Neural crest cell (in vitro differentiated cells): ENCODE measurements at regions not wholly inside any gene's neighbourhood (a gene's known extent, or its start where the extent isn't known, plus 50 kb on each side); places are given as distances from the start of the nearest gene placed in this dataset.

Experiments
- DNase-seq: peaks from one replicate; pipeline ENCODE4 v3.0.0; 2021; ENCODE audit warnings: low read depth, mixed read lengths, low spot score
- H3K27ac Mint-ChIP-seq: one replicate; pipeline ENCODE4 v1.8.0; 2021; ENCODE audit warnings: mild to moderate bottlenecking, mixed read lengths; ENCODE audit not compliant: unreplicated experiment
- H3K27me3 Mint-ChIP-seq: 2 replicates; pipeline ENCODE4 v1.8.0; 2021; ENCODE audit warnings: low read depth, mild to moderate bottlenecking, mixed read lengths
- H3K36me3 Mint-ChIP-seq: 2 replicates; pipeline ENCODE4 v1.8.0; 2021; ENCODE audit warnings: low read depth, mild to moderate bottlenecking, mixed read lengths
- H3K4me1 Mint-ChIP-seq: 2 replicates; pipeline ENCODE4 v1.8.0; 2021; ENCODE audit warnings: mixed read lengths
- H3K4me3 Mint-ChIP-seq: one replicate; pipeline ENCODE4 v1.8.0; 2021; ENCODE audit warnings: mild to moderate bottlenecking, mixed read lengths
- H3K9me3 Mint-ChIP-seq: 2 replicates; pipeline ENCODE4 v1.8.0; 2021; ENCODE audit warnings: mixed read lengths
- CTCF ChIP-seq: fragments of 200-600 bp; sonication (generic); conservative IDR thresholded peaks from 2 replicates; pipeline ENCODE4 v1.5.0; 2021; ENCODE audit warnings: antibody characterized with exemption, mild to moderate bottlenecking

DNA sequence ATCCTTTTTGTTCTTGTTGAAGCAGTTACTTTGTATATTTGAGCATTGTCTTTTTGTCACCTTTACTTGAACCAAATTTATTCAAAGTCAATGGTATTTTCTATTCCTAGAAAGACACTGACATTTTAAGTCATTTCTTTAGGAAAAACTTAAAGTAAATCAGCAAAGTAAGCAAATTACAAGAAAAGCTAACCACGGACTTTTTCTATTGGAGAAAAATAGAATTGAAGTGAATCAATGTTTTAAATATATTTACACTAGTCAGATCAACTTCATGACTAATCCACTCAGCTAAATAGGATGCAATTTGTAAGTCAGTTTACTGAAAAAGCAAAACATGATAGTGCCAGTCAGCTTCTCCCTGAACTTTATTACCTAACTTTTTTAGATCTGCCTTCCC, 733.8 kb upstream of the ALCAM start:
- Mint-ChIP-seq H3K4me1 (no peaks in the 10 kb centered on the region), H3K27me3 (no peaks in the 10 kb centered on the region), H3K4me3 (no peak overlapping the region), H3K27ac (no peak overlapping the region), H3K9me3 (peaks cover 13% of the 10 kb centered on the region), H3K36me3 (peaks cover 5% of the 10 kb centered on the region)
- no peak for TF ChIP-seq CTCF
- DNase-seq, result no peak

- DNase-seq, result no peak
- TF ChIP-seq CTCF, result peak; percentile 18
- Mint-ChIP-seq H3K4me1 (no peaks in the 10 kb centered on the region), H3K9me3 (peaks cover 21% of the 10 kb centered on the region), H3K4me3 (no peak overlapping the region), H3K27me3 (no peaks in the 10 kb centered on the region), H3K36me3 (peaks cover 10% of the 10 kb centered on the region), H3K27ac (no peak overlapping the region)
These were observed 730.7 kb upstream of the ALCAM start for GRCh38 chr3:104635872-104636580.

- H3K27ac Mint-ChIP-seq, result no peak overlapping the region
- TF ChIP-seq CTCF, result no peak
- H3K9me3 Mint-ChIP-seq, result peaks cover 12% of the 10 kb centered on the region
- H3K4me3 Mint-ChIP-seq, result no peak overlapping the region
- H3K4me1 Mint-ChIP-seq, result no peaks in the 10 kb centered on the region
- H3K27me3 Mint-ChIP-seq, result no peaks in the 10 kb centered on the region
- H3K36me3 Mint-ChIP-seq, result peaks cover 8% of the 10 kb centered on the region
- no peak for DNase-seq
These were observed 723.9 kb upstream of the ALCAM start for GRCh38 chr3:104642827-104643226.

DNA sequence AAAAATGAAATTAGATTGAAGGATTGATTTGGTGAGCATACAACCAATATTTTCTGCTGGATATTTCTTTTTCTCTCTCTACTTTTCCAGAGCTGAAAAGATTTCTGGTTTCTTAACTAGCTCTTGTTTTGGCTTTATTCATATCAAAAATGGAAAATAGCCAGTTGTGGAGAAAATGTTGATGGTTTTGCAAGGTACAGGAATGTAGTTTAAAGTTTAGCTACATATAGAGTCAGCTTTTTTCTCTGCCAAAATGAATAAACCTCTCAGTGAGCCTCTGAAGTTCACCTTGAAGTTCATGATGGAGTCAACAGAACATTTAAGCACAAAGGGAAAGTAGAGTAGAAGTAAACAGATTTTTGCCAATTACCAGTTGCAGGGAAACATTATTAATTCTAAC, 720.5 kb upstream of the ALCAM start:
- no peak for DNase-seq
- Mint-ChIP-seq H3K4me1 (no peaks in the 10 kb centered on the region), H3K27me3 (no peaks in the 10 kb centered on the region), H3K27ac (no peak overlapping the region), H3K36me3 (no peaks in the 10 kb centered on the region), H3K4me3 (no peak overlapping the region), H3K9me3 (peaks cover 4% of the 10 kb centered on the region)
- no peak for TF ChIP-seq CTCF

GRCh38 chr3:104648823-104649222, 717.9 kb upstream of the ALCAM start:
- no peak overlapping the region for H3K4me3 Mint-ChIP-seq

More at GRCh38 chr3:104648823-104649222, 717.9 kb upstream of the ALCAM start:
- Mint-ChIP-seq H3K27ac (no peak overlapping the region), H3K9me3 (peaks cover 4% of the 10 kb centered on the region), H3K36me3 (no peaks in the 10 kb centered on the region), H3K27me3 (no peaks in the 10 kb centered on the region), H3K4me1 (no peaks in the 10 kb centered on the region)
- DNase-seq, result no peak
- TF ChIP-seq CTCF, result no peak
